SU-DHL-6 (cell line): ENCODE measurements at regions not wholly inside any gene's neighbourhood (a gene's known extent, or its start where the extent isn't known, plus 50 kb on each side); places are given as distances from the start of the nearest gene placed in this dataset.

Experiments
- CTCF ChIP-seq: fragments of 200-600 bp; sonication (generic); IDR thresholded peaks from one replicate; pipeline ENCODE4 v1.5.1; 2017; ENCODE audit warnings: antibody characterized with exemption, mild to moderate bottlenecking, low read length, moderate library complexity; ENCODE audit not compliant: insufficient read depth, poor library complexity, severe bottlenecking
- EZH2phosphoT487 ChIP-seq: fragments of 200-600 bp; sonication (generic), shearing (Covaris generic); conservative IDR thresholded peaks from 2 replicates; pipeline ENCODE4 v1.6.1; 2018; ENCODE audit warnings: mild to moderate bottlenecking, antibody characterized with exemption, low read length, moderate library complexity, mixed read lengths

- TF ChIP-seq CTCF (no peak), EZH2phosphoT487 (no peak)
Observed at GRCh38 chr2:555164-555922, 121.9 kb downstream of the TMEM18 start.
